Activated CD8-positive, alpha-beta T cell treated with anti-CD3 and anti-CD28 coated beads, Interleukin-2, amount 10 ng/mL, durations not matched to agents 7 days and 5 days (primary cell): ENCODE measurements at regions not wholly inside any gene's neighbourhood (a gene's known extent, or its start where the extent isn't known, plus 50 kb on each side); places are given as distances from the start of the nearest gene placed in this dataset.

Experiments
- ATAC-seq: fragments of 150-1000 bp; cut with Tn5 transposase; one replicate; pipeline ENCODE4 v1.10.0; 2021; ENCODE audit warnings: moderate library complexity
- CTCF ChIA-PET: fragments of 350-600 bp; sonication (Branson Sonifier 250); formaldehyde crosslinking; loops from one replicate; lab custom pipeline; 2021; ENCODE audit warnings: antibody characterized with exemption; lab: Charles Lee
- POLR2A ChIA-PET: fragments of 350-600 bp; sonication (Branson Sonifier 250); formaldehyde crosslinking; loops from one replicate; lab custom pipeline; 2021; ENCODE audit warnings: antibody characterized with exemption; lab: Charles Lee
- DNase-seq: peaks from one replicate; pipeline ENCODE4 v3.0.0-alpha.2; 2020
- H3K27ac Mint-ChIP-seq: one replicate; pipeline ENCODE4 v1.8.0; 2021; ENCODE audit warnings: mild to moderate bottlenecking, mixed read lengths
- H3K27me3 Mint-ChIP-seq: one replicate; pipeline ENCODE4 v1.8.0; 2021; ENCODE audit warnings: low read depth, mixed read lengths
- H3K36me3 Mint-ChIP-seq: one replicate; pipeline ENCODE4 v1.8.0; 2021; ENCODE audit warnings: low read depth, mixed read lengths
- H3K4me1 Mint-ChIP-seq: one replicate; pipeline ENCODE4 v1.8.0; 2021; ENCODE audit warnings: low read depth, mixed read lengths
- H3K4me3 Mint-ChIP-seq: one replicate; pipeline ENCODE4 v1.8.0; 2021; ENCODE audit warnings: mild to moderate bottlenecking, mixed read lengths
- H3K9me3 Mint-ChIP-seq: one replicate; pipeline ENCODE4 v1.8.0; 2022; ENCODE audit warnings: mixed read lengths; ENCODE audit not compliant: insufficient read depth

DNA sequence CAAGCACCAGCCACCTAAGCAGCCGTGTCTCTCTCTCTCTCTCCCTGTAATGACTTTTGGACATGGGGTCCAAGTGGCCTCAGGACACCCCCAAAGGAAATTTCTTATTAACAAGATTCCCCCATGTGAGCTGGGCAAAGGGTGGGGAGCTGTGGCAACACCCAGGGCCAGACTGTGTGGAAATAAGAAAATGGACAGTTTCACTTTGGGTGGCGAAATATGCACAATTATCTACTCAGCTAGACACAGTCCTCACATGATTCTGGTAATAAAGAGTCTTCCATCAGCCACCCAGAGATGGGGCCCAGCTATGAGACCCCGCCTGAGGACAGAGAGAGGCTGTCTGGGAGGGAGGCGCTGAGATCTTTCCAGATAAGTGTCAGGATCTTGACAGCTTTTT, 96.8 kb upstream of the TPM1 start:
- no peaks in the 10 kb centered on the region for H3K4me1 Mint-ChIP-seq
- ChIA-PET CTCF (no interaction called here), POLR2A (no interaction called here)
- H3K9me3 Mint-ChIP-seq: no peaks in the 10 kb centered on the region
- no peak overlapping the region for H3K4me3 Mint-ChIP-seq
- no peak for DNase-seq
- no peaks in the 10 kb centered on the region for H3K36me3 Mint-ChIP-seq
- H3K27ac Mint-ChIP-seq: no peak overlapping the region
- peaks cover 16% of the 10 kb centered on the region for H3K27me3 Mint-ChIP-seq
- ATAC-seq: no peak

DNA sequence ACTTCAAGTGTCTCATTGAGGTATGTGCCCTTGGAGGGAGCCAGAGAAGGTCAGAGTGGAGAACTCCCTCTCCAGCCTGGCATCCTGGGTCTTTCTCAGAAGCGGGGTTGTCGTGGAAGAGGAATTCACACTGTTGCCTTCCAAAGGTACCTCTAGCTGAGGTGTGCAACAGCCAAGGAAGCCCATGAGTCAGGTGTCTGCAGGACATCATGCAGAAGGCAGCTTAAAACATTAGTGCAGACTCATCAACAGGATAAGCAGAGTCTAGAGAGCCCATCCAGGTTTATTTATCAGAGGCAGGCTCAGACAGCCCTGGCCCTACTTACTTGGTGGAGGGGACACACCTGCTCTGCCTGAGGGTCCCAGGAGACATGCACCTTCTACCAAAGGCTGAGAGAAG, 95.6 kb upstream of the TPM1 start:
- no peak overlapping the region for H3K27ac Mint-ChIP-seq
- CTCF ChIA-PET: interaction anchor here (1.2 kb wide), 1 partner anchor 100 kb away, joined by 3 read pairs; no protein-coding TSS in a partner anchor
- POLR2A ChIA-PET: no interaction called here
- DNase-seq (no peak), ATAC-seq (no peak)
- H3K36me3 Mint-ChIP-seq: no peaks in the 10 kb centered on the region
- H3K4me3 Mint-ChIP-seq: no peak overlapping the region
- no peaks in the 10 kb centered on the region for H3K9me3 Mint-ChIP-seq
- H3K27me3 Mint-ChIP-seq: peaks cover 19% of the 10 kb centered on the region
- H3K4me1 Mint-ChIP-seq: no peaks in the 10 kb centered on the region

- Mint-ChIP-seq H3K9me3 (no peaks in the 10 kb centered on the region), H3K36me3 (no peaks in the 10 kb centered on the region), H3K27ac (no peak overlapping the region), H3K4me1 (no peaks in the 10 kb centered on the region), H3K27me3 (peaks cover 27% of the 10 kb centered on the region), H3K4me3 (no peak overlapping the region)
- CTCF ChIA-PET: no interaction called here
- POLR2A ChIA-PET: no interaction called here
- DNase-seq: no peak
- ATAC-seq: no peak
These were observed 92.0 kb upstream of the TPM1 start for GRCh38 chr15:62950462-62950931.

DNA sequence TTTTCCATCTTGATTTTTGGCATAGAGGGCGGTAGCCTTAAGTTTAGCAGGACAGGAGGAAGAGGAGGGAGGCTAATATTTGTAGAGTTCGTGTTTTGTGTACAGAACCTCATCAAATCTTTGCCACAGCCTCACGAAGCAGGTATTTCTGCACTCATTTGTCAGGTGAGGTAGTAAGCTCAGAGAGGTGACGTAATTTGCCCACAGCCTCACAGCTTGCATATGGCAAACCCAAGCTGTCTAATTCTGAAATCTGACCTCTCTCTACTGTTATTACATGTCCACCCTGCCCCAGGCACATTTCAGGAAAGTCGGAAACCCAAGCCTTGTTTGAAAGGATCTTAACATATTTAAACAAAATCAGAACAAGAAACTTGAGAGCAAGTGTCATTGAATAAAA, 91.1 kb upstream of the TPM1 start:
- CTCF ChIA-PET: no interaction called here
- H3K4me3 Mint-ChIP-seq: no peak overlapping the region
- POLR2A ChIA-PET: no interaction called here
- H3K9me3 Mint-ChIP-seq: no peaks in the 10 kb centered on the region
- ATAC-seq (no peak), DNase-seq (no peak)
- H3K4me1 Mint-ChIP-seq: no peaks in the 10 kb centered on the region
- H3K27me3 Mint-ChIP-seq: peaks cover 27% of the 10 kb centered on the region
- no peak overlapping the region for H3K27ac Mint-ChIP-seq
- H3K36me3 Mint-ChIP-seq: no peaks in the 10 kb centered on the region

- DNase-seq (no peak), ATAC-seq (no peak)
- H3K9me3 Mint-ChIP-seq: no peaks in the 10 kb centered on the region
- no peak overlapping the region for H3K27ac Mint-ChIP-seq
- ChIA-PET CTCF (no interaction called here), POLR2A (no interaction called here)
- no peaks in the 10 kb centered on the region for H3K36me3 Mint-ChIP-seq
- H3K27me3 Mint-ChIP-seq: peaks cover 28% of the 10 kb centered on the region
- H3K4me3 Mint-ChIP-seq: no peak overlapping the region
- no peaks in the 10 kb centered on the region for H3K4me1 Mint-ChIP-seq
These were observed 89.5 kb upstream of the TPM1 start for GRCh38 chr15:62953021-62953420.

- Mint-ChIP-seq H3K36me3 (no peaks in the 10 kb centered on the region), H3K4me3 (no peak overlapping the region), H3K27me3 (peaks cover 27% of the 10 kb centered on the region), H3K9me3 (no peaks in the 10 kb centered on the region), H3K4me1 (no peaks in the 10 kb centered on the region), H3K27ac (no peak overlapping the region)
- DNase-seq (no peak), ATAC-seq (no peak)
- ChIA-PET POLR2A (no interaction called here), CTCF (no interaction called here)
These were observed 89.0 kb upstream of the TPM1 start for GRCh38 chr15:62953496-62954045.

DNA sequence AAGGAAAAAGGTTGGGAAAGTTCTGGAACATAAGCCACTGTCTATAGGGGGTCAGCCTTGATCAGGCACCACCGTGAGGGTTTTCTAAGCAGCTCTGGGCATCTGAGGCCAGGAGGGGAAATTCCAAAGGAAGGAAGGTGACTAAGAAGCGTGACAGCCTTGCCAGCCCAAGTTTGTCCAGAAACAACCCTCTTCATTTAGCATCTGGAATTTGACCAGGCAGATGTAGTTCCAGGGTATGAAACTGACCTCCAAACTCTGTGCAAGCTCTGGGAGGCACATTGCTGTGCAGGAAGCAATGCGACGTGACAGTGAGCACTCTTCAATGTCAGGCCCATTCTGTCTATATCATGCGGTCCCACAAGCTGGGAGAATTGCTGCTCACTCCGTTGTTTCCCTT, 85.4 kb upstream of the TPM1 start:
- DNase-seq: no peak
- POLR2A ChIA-PET: no interaction called here
- H3K27me3 Mint-ChIP-seq: peaks cover 18% of the 10 kb centered on the region
- no peaks in the 10 kb centered on the region for H3K9me3 Mint-ChIP-seq
- H3K36me3 Mint-ChIP-seq: no peaks in the 10 kb centered on the region
- H3K4me3 Mint-ChIP-seq: no peak overlapping the region
- no peak overlapping the region for H3K27ac Mint-ChIP-seq
- CTCF ChIA-PET: interaction anchor here (1.0 kb wide), 1 partner anchor 91 kb away, joined by 3 read pairs; no protein-coding TSS in a partner anchor
- no peak for ATAC-seq
- H3K4me1 Mint-ChIP-seq: no peaks in the 10 kb centered on the region

- peaks cover 7% of the 10 kb centered on the region for H3K27me3 Mint-ChIP-seq
- H3K36me3 Mint-ChIP-seq: no peaks in the 10 kb centered on the region
- ChIA-PET CTCF (no interaction called here), POLR2A (no interaction called here)
- DNase-seq: no peak
- H3K27ac Mint-ChIP-seq: no peak overlapping the region
- H3K9me3 Mint-ChIP-seq: no peaks in the 10 kb centered on the region
- H3K4me1 Mint-ChIP-seq: no peaks in the 10 kb centered on the region
- no peak for ATAC-seq
- no peak overlapping the region for H3K4me3 Mint-ChIP-seq
These were observed 83.8 kb upstream of the TPM1 start for GRCh38 chr15:62958528-62959363.

- Mint-ChIP-seq H3K9me3 (no peaks in the 10 kb centered on the region), H3K4me3 (no peak overlapping the region), H3K4me1 (no peaks in the 10 kb centered on the region), H3K27ac (no peak overlapping the region), H3K36me3 (no peaks in the 10 kb centered on the region), H3K27me3 (peaks cover 6% of the 10 kb centered on the region)
- ChIA-PET POLR2A (no interaction called here), CTCF (no interaction called here)
- no peak for DNase-seq
- ATAC-seq: no peak
These were observed 81.4 kb upstream of the TPM1 start for GRCh38 chr15:62961134-62961533.

DNA sequence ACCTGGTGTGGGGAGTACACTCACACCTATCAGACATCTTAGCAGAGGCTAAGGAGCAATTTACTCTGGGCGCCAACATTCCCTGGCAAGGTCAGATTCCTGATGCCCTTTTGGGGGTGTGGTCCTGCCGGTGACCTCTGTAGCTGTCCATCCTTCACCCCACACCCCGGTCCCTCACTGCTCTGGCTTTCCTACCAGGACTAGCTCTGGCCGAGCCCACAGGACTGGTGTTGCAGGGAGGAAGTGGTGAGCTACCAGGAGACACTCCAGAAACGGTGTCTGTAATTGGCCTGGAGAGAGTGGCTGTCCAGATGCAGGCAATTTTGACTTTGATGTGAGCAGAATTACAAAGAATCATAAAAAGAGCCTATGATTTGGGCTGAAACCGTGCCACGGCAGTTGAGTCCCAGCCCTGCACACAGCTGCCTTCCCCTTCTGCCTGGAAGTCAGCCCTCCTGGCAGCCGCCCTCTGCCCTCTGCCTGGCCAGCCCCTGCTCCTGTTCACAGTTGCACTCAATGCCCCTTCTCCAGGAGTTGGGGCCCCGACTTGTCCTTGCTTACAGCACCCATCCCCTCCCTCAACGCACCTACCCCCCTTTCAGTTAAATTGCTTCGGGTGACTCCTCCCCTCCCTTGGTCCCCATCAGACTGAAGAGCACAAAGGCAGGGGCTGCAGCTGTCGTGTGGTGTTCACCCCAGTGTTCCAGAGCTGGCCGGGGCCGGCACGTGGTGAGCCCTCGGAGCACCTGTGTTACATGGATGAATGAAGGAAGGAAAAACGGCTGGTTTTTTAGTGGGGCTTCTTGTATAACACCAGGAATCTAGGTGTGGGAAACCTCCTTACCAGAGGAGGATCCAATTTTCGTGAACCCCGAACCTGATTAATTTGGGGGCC, 80.2 kb upstream of the TPM1 start:
- Mint-ChIP-seq H3K4me1 (no peaks in the 10 kb centered on the region), H3K27me3 (peaks cover 2% of the 10 kb centered on the region), H3K4me3 (no peak overlapping the region), H3K27ac (no peak overlapping the region), H3K9me3 (no peaks in the 10 kb centered on the region), H3K36me3 (no peaks in the 10 kb centered on the region)
- ChIA-PET POLR2A (no interaction called here), CTCF (no interaction called here)
- DNase-seq (no peak), ATAC-seq (no peak)

DNA sequence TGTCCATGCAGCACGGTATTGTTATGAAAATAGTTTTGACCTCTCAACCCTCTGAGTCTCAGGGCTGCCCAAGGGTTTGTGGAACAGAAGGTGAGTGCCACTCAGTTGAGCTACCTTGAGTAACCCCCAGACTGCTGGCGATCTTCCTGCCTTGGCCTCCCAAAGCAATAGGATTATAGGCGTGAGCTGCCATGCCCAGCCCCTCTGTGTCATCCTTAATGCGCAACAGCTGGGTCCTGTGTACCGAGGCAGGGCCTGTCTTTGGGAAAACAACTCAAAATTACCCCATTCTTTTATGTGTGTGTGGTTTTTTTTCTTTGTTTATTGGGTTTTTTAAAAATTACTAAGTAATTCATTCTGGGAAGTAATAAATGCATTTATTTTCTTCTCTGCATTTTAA, 78.3 kb upstream of the TPM1 start:
- ChIA-PET POLR2A (no interaction called here), CTCF (interaction anchor here (0.8 kb wide), 1 partner anchor 82 kb away, joined by 3 read pairs; no protein-coding TSS in a partner anchor)
- Mint-ChIP-seq H3K4me1 (no peaks in the 10 kb centered on the region), H3K9me3 (no peaks in the 10 kb centered on the region), H3K27me3 (no peaks in the 10 kb centered on the region), H3K36me3 (no peaks in the 10 kb centered on the region), H3K4me3 (no peak overlapping the region), H3K27ac (no peak overlapping the region)
- ATAC-seq: no peak
- no peak for DNase-seq
